ENCODE measurements at regions not wholly inside any gene's neighbourhood (a gene's known extent, or its start where the extent isn't known, plus 50 kb on each side); places are given as distances from the start of the nearest gene placed in this dataset.

GRCh38 chr10:129350690-129351089, 116.4 kb upstream of the MGMT start:
- TF ChIP-seq SIN3A (IDR thresholded peaks at IDR 0.05; ENCODE audit: borderline replicate concordance, insufficient read depth, low read length) (no peak), POLR2AphosphoS5 (IDR thresholded peaks at IDR 0.05; ENCODE audit: low read depth, low read length) (no peak), TAF1 (IDR thresholded peaks at IDR 0.05; ENCODE audit: borderline replicate concordance, insufficient read depth, low read length) (no peak)

All from PFSK-1 (cell line).